ENCODE measurements at regions not wholly inside any gene's neighbourhood (a gene's known extent, or its start where the extent isn't known, plus 50 kb on each side); places are given as distances from the start of the nearest gene placed in this dataset.

- peaks cover 5% of the 10 kb centered on the region for H3K27me3 ChIP-seq
- 11% methylated on average over 19 of the region's 33 CpGs; no CpG with 5 or more reads in 1 of the 2 donors for WGBS, 2 donors (ENCODE audit: low coverage in 1 of 2)
- no peaks in the 10 kb centered on the region for H3K9me3 ChIP-seq
- peak; percentile 67 for ATAC-seq
- peaks cover 0 to 16% (median 12%) of the 10 kb centered on the region in 3 donors for H3K4me1 ChIP-seq
- TF ChIP-seq POLR2AphosphoS5 (IDR thresholded peaks at IDR 0.05): peak; percentile 12
- no peak for TF ChIP-seq POLR2A (IDR thresholded peaks at IDR 0.05)
- peak overlapping the region in 3 of 4 donors; percentile 71 to 81 (median 75) for H3K27ac ChIP-seq
- H3K4me3 ChIP-seq: peak overlapping the region in 1 of 2 donors; percentile 16
- no peaks in the 10 kb centered on the region for H3K36me3 ChIP-seq
These were observed 120.7 kb upstream of the VSTM2B start for GRCh38 chr19:29404951-29405727.

- no peaks in the 10 kb centered on the region for H3K9me3 ChIP-seq
- peaks cover 0 to 16% (median 12%) of the 10 kb centered on the region in 3 donors for H3K4me1 ChIP-seq
- peak overlapping the region in 3 of 4 donors; percentile 71 to 81 (median 75) for H3K27ac ChIP-seq
- no peaks in the 10 kb centered on the region for H3K36me3 ChIP-seq
- H3K27me3 ChIP-seq: peaks cover 5% of the 10 kb centered on the region
- ATAC-seq: no peak
- WGBS, 2 donors (ENCODE audit: low coverage in 1 of 2): 50 to 80% methylated on average over 1 of the region's 11 CpGs
- no peak overlapping the region for H3K4me3 ChIP-seq
- TF ChIP-seq EP300 (IDR thresholded peaks at IDR 0.05) (no peak), POLR2AphosphoS5 (IDR thresholded peaks at IDR 0.05) (no peak), CTCF (IDR thresholded peaks at IDR 0.05) (no peak), POLR2A (IDR thresholded peaks at IDR 0.05) (no peak)
These were observed 120.1 kb upstream of the VSTM2B start for GRCh38 chr19:29405728-29405995.

GRCh38 chr19:29409076-29409862 lies 116.5 kb upstream of the VSTM2B start:
- peaks cover 0 to 15% (median 12%) of the 10 kb centered on the region in 3 donors for H3K4me1 ChIP-seq
- 80% methylated on average over 1 of the region's 14 CpGs; no CpG with 5 or more reads in 1 of the 2 donors for WGBS, 2 donors (ENCODE audit: low coverage in 1 of 2)
- no peak overlapping the region for H3K4me3 ChIP-seq
- ATAC-seq: no peak
- H3K27ac ChIP-seq: no peak overlapping the region
- H3K27me3 ChIP-seq: peaks cover 5% of the 10 kb centered on the region
- no peak for TF ChIP-seq EP300 (IDR thresholded peaks at IDR 0.05)
- no peak for TF ChIP-seq CTCF (IDR thresholded peaks at IDR 0.05)
- TF ChIP-seq POLR2AphosphoS5 (IDR thresholded peaks at IDR 0.05): no peak
- TF ChIP-seq POLR2A (IDR thresholded peaks at IDR 0.05): no peak
- H3K36me3 ChIP-seq: no peaks in the 10 kb centered on the region
- H3K9me3 ChIP-seq: no peaks in the 10 kb centered on the region

- WGBS, 2 donors (ENCODE audit: low coverage in 1 of 2): 82 to 100% methylated on average over 1 of the region's 2 CpGs
- no peak overlapping the region for H3K27ac ChIP-seq
- no peak for TF ChIP-seq CTCF (IDR thresholded peaks at IDR 0.05)
- no peak for TF ChIP-seq EP300 (IDR thresholded peaks at IDR 0.05)
- TF ChIP-seq POLR2AphosphoS5 (IDR thresholded peaks at IDR 0.05): no peak
- TF ChIP-seq POLR2A (IDR thresholded peaks at IDR 0.05): no peak
- H3K4me1 ChIP-seq: peaks cover 0 to 2% (median under 1%) of the 10 kb centered on the region in 3 donors
- H3K36me3 ChIP-seq: no peaks in the 10 kb centered on the region
- H3K4me3 ChIP-seq: no peak overlapping the region
- ATAC-seq: no peak
- no peaks in the 10 kb centered on the region for H3K9me3 ChIP-seq
- peaks cover 5% of the 10 kb centered on the region for H3K27me3 ChIP-seq
These were observed 115.2 kb upstream of the VSTM2B start for GRCh38 chr19:29410601-29411000.

- H3K4me3 ChIP-seq: no peak overlapping the region
- TF ChIP-seq POLR2AphosphoS5 (IDR thresholded peaks at IDR 0.05) (no peak), POLR2A (IDR thresholded peaks at IDR 0.05) (no peak), EP300 (IDR thresholded peaks at IDR 0.05) (no peak), CTCF (IDR thresholded peaks at IDR 0.05) (no peak)
- H3K9me3 ChIP-seq: no peaks in the 10 kb centered on the region
- WGBS, 2 donors (ENCODE audit: low coverage in 1 of 2): 44 to 62% methylated on average over 9 to 12 of the region's 17 CpGs
- no peaks in the 10 kb centered on the region for H3K36me3 ChIP-seq
- H3K4me1 ChIP-seq: no peaks in the 10 kb centered on the region
- no peak for ATAC-seq
- H3K27ac ChIP-seq: no peak overlapping the region
- peaks cover 5% of the 10 kb centered on the region for H3K27me3 ChIP-seq
These were observed 114.6 kb upstream of the VSTM2B start for GRCh38 chr19:29411113-29411581.
